C4-2B (cell line): ENCODE measurements at regions not wholly inside any gene's neighbourhood (a gene's known extent, or its start where the extent isn't known, plus 50 kb on each side); places are given as distances from the start of the nearest gene placed in this dataset.

Source experiments
- H3K27ac ChIP-seq: fragments of 450-650 bp; 2 replicates; pipeline ENCODE4 v1.5.1; 2017
- CTCF ChIP-seq: fragments of 450-650 bp; conservative IDR thresholded peaks from 2 replicates; pipeline ENCODE4 v1.5.1; 2017; ENCODE audit warnings: mild to moderate bottlenecking
- ZFX ChIP-seq: fragments of 450-650 bp; IDR thresholded peaks from 2 replicates; pipeline ENCODE4 v1.6.1; 2017

GRCh38 chr2:88811681-88812080, 120.2 kb downstream of the RPIA start:
- no peak overlapping the region for H3K27ac ChIP-seq
- no peak for TF ChIP-seq ZFX
- TF ChIP-seq CTCF, result no peak

- TF ChIP-seq ZFX (no peak), CTCF (no peak)
- no peak overlapping the region for H3K27ac ChIP-seq
These were observed 122.1 kb downstream of the RPIA start for GRCh38 chr2:88813612-88814011.

GRCh38 chr2:88815282-88815681, 123.8 kb downstream of the RPIA start:
- no peak overlapping the region for H3K27ac ChIP-seq
- TF ChIP-seq ZFX, result no peak
- TF ChIP-seq CTCF, result no peak

GRCh38 chr2:88815697-88816096, 124.2 kb downstream of the RPIA start:
- no peak overlapping the region for H3K27ac ChIP-seq
- no peak for TF ChIP-seq ZFX
- no peak for TF ChIP-seq CTCF

DNA sequence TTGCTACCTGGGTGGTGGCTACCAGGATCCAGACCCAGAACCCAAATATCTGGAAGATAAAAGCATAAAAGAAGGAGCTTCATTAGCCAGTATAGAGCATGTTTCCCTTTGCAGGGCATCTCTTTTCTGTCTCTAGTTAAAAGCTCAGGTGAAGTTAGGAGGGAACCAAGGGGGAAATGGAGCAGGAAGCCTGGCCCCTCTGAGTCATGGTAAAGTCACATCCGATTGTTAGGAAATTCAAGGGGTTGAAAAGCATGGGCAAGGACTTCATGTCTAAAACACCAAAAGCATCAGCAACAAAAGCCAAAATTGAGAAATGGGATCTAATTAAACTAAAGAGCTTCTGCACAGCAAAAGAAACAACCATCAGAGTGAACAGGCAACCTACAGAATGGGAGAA, 126.9 kb downstream of the RPIA start:
- TF ChIP-seq CTCF (no peak), ZFX (no peak)
- H3K27ac ChIP-seq, result no peak overlapping the region

DNA sequence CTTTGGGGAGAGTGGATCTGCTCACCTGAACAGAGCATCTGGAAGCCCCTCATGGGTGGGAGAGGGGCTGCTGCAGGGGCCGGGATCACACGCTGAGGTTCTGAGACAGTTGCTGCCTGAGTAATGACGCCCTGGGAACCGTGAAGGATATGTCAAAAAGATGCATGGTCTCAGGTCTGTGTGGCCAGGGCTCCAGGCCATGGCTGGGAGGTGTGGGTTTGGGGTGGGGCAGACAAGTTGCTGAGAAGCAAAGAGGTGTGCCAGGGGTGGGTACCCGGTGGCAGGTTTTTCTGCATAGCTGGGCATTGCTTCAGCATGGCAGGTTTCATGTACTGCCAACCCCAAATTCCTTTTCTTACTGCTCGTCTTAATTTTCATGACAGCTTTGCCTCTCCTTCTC, 133.5 kb downstream of the RPIA start:
- no peak overlapping the region for H3K27ac ChIP-seq
- TF ChIP-seq ZFX (no peak), CTCF (no peak)

DNA sequence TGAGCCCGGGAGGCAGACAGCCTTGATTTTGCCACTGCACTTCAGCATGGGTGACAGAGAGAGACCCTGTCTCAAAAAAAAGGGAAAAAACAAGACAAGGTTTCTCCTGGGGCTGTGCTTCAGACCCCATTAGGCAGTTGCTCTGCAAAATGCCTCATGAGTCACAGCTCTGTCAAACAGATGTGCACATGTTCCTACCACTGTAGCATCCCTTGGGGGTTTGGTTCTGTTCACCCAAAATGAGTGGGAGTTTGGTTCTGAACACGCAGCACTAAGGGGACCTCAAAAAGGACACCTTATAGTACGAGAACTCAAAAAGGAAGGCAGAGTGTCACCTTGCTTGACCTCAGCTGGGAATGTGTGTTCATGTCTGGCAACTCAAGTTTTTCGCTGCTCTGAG, 134.9 kb downstream of the RPIA start:
- H3K27ac ChIP-seq, result no peak overlapping the region
- TF ChIP-seq ZFX (no peak), CTCF (no peak)

- no peak overlapping the region for H3K27ac ChIP-seq
- TF ChIP-seq CTCF (no peak), ZFX (no peak)
These were observed 136.3 kb downstream of the RPIA start for GRCh38 chr2:88827821-88828220.
